ENCODE measurements at regions not wholly inside any gene's neighbourhood (a gene's known extent, or its start where the extent isn't known, plus 50 kb on each side); places are given as distances from the start of the nearest gene placed in this dataset.
A peak's percentile ranks its signal among the peaks of the same experiment; 100 is the strongest.

DNA sequence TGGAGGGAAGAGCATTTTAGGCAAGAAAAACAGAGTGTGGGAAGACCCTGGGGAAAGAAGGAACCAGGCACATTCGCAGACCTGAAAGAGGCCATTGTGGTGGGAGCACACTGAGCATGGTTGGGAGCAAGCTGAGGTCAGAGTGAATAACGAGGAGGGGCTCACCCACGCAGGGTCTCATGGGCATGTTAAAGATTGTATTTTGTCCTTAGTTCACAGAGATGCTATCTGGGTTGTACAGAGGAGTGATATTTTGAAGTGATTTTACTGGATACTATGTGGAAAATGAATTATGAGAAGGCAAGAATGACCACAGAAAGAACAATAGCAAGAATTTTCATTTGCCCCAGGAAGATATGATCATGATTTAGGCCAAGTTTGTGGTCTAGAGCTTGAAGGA lies 578.3 kb upstream of the NR5A2 start:
- Histone ChIP-seq H3K4me1 (no peaks in the 10 kb centered on the region), H3K36me3 (no peaks in the 10 kb centered on the region), H3K27ac (no peak overlapping the region), H3K9me3 (no peaks in the 10 kb centered on the region), H3K27me3 (no peaks in the 10 kb centered on the region), H3K4me3 (no peak overlapping the region)
- TF ChIP-seq, protein P1, sequence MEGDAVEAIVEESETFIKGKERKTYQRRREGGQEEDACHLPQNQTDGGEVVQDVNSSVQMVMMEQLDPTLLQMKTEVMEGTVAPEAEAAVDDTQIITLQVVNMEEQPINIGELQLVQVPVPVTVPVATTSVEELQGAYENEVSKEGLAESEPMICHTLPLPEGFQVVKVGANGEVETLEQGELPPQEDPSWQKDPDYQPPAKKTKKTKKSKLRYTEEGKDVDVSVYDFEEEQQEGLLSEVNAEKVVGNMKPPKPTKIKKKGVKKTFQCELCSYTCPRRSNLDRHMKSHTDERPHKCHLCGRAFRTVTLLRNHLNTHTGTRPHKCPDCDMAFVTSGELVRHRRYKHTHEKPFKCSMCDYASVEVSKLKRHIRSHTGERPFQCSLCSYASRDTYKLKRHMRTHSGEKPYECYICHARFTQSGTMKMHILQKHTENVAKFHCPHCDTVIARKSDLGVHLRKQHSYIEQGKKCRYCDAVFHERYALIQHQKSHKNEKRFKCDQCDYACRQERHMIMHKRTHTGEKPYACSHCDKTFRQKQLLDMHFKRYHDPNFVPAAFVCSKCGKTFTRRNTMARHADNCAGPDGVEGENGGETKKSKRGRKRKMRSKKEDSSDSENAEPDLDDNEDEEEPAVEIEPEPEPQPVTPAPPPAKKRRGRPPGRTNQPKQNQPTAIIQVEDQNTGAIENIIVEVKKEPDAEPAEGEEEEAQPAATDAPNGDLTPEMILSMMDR (IDR thresholded peaks at IDR 0.05) = no peak
- TF ChIP-seq POLR2A (IDR thresholded peaks at IDR 0.05) = no peak
- DNase-seq = no peak

DNA sequence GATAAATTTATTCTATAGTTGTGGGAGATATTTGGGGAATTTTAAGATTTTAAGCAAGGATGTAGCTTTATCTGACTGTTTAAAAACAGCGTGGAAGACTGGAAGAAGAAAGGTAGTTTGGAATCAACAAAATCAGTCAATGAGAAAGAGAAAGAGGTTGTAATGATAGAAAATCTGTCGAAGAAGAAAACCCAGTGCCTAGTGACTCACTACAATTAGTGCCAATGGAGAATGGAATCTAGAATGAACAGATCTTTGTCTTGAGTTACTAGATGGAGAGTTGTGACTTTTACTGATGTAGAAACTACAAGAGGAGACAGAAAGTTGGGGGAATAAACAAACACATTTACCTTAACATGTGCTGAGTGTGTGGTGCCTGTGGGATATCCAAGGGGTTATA lies 577.8 kb upstream of the NR5A2 start:
- Histone ChIP-seq H3K4me3 (no peak overlapping the region), H3K27ac (no peak overlapping the region), H3K4me1 (no peaks in the 10 kb centered on the region), H3K36me3 (no peaks in the 10 kb centered on the region), H3K9me3 (no peaks in the 10 kb centered on the region), H3K27me3 (no peaks in the 10 kb centered on the region)
- no peak for TF ChIP-seq POLR2A (IDR thresholded peaks at IDR 0.05)
- TF ChIP-seq, protein P1 (IDR thresholded peaks at IDR 0.05) = no peak
- no peak for DNase-seq

DNA sequence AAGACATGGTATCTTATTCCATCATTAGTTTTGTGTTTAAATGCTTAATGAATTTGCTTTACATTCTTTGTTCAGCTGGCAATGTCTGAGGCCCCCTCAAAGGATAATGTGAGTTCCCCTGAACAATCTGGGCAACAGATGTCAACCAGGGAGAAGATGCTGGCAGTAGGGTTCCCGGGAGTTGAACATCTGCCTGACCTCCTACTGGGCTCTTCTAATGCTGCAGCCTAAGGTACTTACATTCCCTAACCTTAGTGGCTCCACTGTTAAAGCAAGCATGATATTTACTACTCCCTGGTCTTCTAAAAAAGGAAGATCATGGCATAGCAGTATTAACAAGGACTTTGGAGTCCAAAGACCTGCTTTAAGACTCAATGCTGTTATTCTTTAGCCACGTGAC lies 574.9 kb upstream of the NR5A2 start:
- Histone ChIP-seq H3K9me3 (no peaks in the 10 kb centered on the region), H3K4me1 (no peaks in the 10 kb centered on the region), H3K36me3 (no peaks in the 10 kb centered on the region), H3K27ac (no peak overlapping the region), H3K27me3 (no peaks in the 10 kb centered on the region), H3K4me3 (no peak overlapping the region)
- TF ChIP-seq POLR2A (IDR thresholded peaks at IDR 0.05) = no peak
- TF ChIP-seq, protein P1 (IDR thresholded peaks at IDR 0.05) = no peak
- DNase-seq = no peak

DNA sequence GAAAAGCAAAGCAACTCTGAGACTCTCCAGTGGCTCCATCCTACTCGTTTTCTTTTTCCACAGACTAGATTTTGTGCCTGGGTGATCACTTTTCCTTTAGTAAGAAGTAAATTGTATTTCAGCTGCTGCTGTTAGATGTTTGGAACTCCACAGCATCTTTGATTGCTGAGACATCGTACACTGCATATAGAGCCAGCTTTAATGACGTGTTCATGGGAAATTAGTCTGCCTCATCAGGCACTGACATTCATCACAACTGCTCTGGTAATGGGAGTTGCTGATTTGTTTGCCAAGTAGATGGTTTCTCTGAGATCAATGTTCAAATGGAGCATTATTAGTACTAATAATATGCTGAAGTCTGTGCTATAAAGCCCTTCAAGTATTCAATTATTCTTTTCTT lies 573.8 kb upstream of the NR5A2 start:
- Histone ChIP-seq H3K36me3 (no peaks in the 10 kb centered on the region), H3K27ac (no peak overlapping the region), H3K9me3 (no peaks in the 10 kb centered on the region), H3K4me1 (no peaks in the 10 kb centered on the region), H3K27me3 (no peaks in the 10 kb centered on the region), H3K4me3 (no peak overlapping the region)
- TF ChIP-seq POLR2A (IDR thresholded peaks at IDR 0.05) = no peak
- TF ChIP-seq, protein P1 (IDR thresholded peaks at IDR 0.05) = no peak
- DNase-seq = no peak

DNA sequence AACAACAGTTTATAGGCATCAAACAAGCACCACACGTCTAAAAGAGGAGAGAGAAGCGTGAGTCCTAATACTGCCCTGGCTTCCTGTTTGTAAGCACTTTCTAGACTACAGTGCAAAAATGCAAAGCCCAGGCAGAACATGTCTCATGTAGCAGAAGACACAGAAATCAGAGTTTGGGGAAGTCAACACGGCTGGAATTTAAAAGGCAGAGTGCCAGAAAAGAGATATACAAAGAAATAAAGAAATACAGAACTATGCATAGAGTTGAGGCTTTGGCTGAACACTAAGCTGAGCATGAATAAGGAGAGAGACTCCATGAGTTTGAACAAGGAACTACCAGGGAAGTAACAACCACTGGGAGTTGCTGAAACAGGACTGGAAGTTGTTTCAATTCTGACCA lies 566.6 kb upstream of the NR5A2 start:
- Histone ChIP-seq H3K9me3 (no peaks in the 10 kb centered on the region), H3K4me1 (no peaks in the 10 kb centered on the region), H3K36me3 (no peaks in the 10 kb centered on the region), H3K27me3 (no peaks in the 10 kb centered on the region), H3K4me3 (no peak overlapping the region), H3K27ac (no peak overlapping the region)
- DNase-seq = no peak
- TF ChIP-seq, protein P1 (IDR thresholded peaks at IDR 0.05) = no peak
- TF ChIP-seq POLR2A (IDR thresholded peaks at IDR 0.05) = no peak

DNA sequence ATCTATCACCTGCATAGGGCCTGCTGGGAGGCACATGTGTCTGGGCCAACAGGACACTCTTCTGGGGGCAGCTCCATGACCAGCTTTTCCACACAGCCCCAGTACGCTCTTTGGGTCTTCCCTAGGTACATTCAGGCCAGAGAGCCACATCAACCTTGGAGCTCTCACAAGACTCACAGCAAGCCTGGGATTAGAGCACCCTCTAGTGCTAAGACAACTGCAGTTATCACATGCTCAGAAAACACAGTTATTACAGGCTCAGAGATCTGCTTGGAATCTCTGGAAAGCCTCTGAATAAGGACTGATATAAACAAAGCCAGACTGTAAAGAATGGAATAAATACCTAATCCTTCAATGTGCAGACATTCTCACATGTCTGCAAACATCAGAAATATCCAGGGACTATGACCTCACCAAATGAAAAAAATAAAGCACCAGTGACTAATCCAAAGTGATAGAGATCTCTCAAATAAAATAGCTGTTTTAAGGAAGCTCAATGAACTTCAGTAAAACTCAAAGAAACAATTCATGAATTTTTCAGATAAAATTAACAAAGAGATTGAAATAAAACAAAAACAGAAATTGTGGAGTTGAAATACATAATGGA lies 563.9 kb upstream of the NR5A2 start:
- DNase-seq = no peak
- TF ChIP-seq, protein P1 (IDR thresholded peaks at IDR 0.05) = peak in 1 of 6 experiments; percentile 11
- TF ChIP-seq POLR2A (IDR thresholded peaks at IDR 0.05) = no peak

More for the DNA sequence above, 563.9 kb upstream of the NR5A2 start:
- Histone ChIP-seq H3K4me1 (no peaks in the 10 kb centered on the region), H3K9me3 (no peaks in the 10 kb centered on the region), H3K4me3 (no peak overlapping the region), H3K36me3 (no peaks in the 10 kb centered on the region), H3K27ac (no peak overlapping the region), H3K27me3 (no peaks in the 10 kb centered on the region)

Data from Peyer's patch (tissue), 4 donors.